GM18867 (cell line): ENCODE measurements at regions not wholly inside any gene's neighbourhood (a gene's known extent, or its start where the extent isn't known, plus 50 kb on each side); places are given as distances from the start of the nearest gene placed in this dataset.

Experiments
- ATAC-seq: cut with Tn5 transposase; IDR thresholded peaks from one replicate; pipeline ENCODE4 v1.9.1; 2021; ENCODE audit warnings: mild to moderate bottlenecking, moderate library complexity; ENCODE audit not compliant: unreplicated experiment

- no peak for ATAC-seq
Measured at GRCh38 chr10:129322933-129323820, 143.9 kb upstream of the MGMT start.

GRCh38 chr10:129323879-129324278, 143.2 kb upstream of the MGMT start:
- no peak for ATAC-seq

GRCh38 chr10:129325893-129326292, 141.1 kb upstream of the MGMT start:
- ATAC-seq = no peak

- no peak for ATAC-seq
Measured at GRCh38 chr10:129328546-129328945, 138.5 kb upstream of the MGMT start.

- ATAC-seq = no peak
Measured at GRCh38 chr10:129329385-129330055, 137.5 kb upstream of the MGMT start.

- no peak for ATAC-seq
Measured at GRCh38 chr10:129330211-129330610, 136.8 kb upstream of the MGMT start.

GRCh38 chr10:129331207-129331838, 135.7 kb upstream of the MGMT start:
- ATAC-seq = no peak

GRCh38 chr10:129331839-129332220, 135.2 kb upstream of the MGMT start:
- ATAC-seq = no peak

GRCh38 chr10:129332476-129332875, 134.6 kb upstream of the MGMT start:
- no peak for ATAC-seq

GRCh38 chr10:129333706-129334105, 133.3 kb upstream of the MGMT start:
- ATAC-seq = no peak

GRCh38 chr10:129334266-129334665, 132.8 kb upstream of the MGMT start:
- no peak for ATAC-seq

- ATAC-seq = no peak
Measured at GRCh38 chr10:129335396-129335795, 131.6 kb upstream of the MGMT start.

- no peak for ATAC-seq
Measured at GRCh38 chr10:129335942-129336341, 131.1 kb upstream of the MGMT start.

GRCh38 chr10:129339191-129339590, 127.8 kb upstream of the MGMT start:
- no peak for ATAC-seq

- ATAC-seq = no peak
Measured at GRCh38 chr10:129339841-129340240, 127.2 kb upstream of the MGMT start.

GRCh38 chr10:129341087-129341486, 126.0 kb upstream of the MGMT start:
- no peak for ATAC-seq

GRCh38 chr10:129342385-129342784, 124.7 kb upstream of the MGMT start:
- ATAC-seq = no peak

GRCh38 chr10:129343141-129343540, 123.9 kb upstream of the MGMT start:
- no peak for ATAC-seq

GRCh38 chr10:129344103-129344502, 122.9 kb upstream of the MGMT start:
- no peak for ATAC-seq

GRCh38 chr10:129344731-129345355, 122.2 kb upstream of the MGMT start:
- no peak for ATAC-seq

- ATAC-seq = no peak
Measured at GRCh38 chr10:129345763-129346162, 121.3 kb upstream of the MGMT start.
